ENCODE measurements at regions not wholly inside any gene's neighbourhood (a gene's known extent, or its start where the extent isn't known, plus 50 kb on each side); places are given as distances from the start of the nearest gene placed in this dataset.

DNA sequence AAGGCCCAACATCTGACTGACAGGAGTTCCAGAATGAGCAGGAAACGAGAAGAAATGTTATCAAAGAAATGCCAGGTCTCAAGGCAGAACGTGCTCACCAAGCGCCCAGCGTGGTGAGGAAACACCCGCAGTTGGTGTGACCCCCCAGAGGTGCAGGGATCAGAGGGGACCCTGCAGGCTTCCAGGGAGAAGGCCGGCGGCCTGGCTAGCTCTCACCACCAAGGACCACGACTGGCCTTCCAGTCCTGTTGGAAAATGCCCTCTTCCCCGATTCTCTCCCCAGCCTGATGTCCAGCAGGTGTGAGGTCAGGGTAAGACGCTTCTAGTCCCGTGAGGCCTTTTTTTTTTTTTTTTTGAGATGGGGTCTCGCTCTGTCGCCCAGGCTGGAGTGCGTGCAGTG, 189.1 kb downstream of the IGLL1 start:
- H3K27me3 ChIP-seq, result no peaks in the 10 kb centered on the region
- no peak for DNase-seq

GRCh38 chr22:23389271-23390071, 190.6 kb downstream of the IGLL1 start:
- Histone ChIP-seq H3K4me1 (peaks cover 5% of the 10 kb centered on the region), H3K9me3 (no peaks in the 10 kb centered on the region), H3K36me3 (replicated peaks in 1 of 2; ENCODE audit: insufficient read depth in 1 of 2, low read depth in 2 of 2) (no peaks in the 10 kb centered on the region), H3K27me3 (no peaks in the 10 kb centered on the region), H3K27ac (no peak overlapping the region), H3K4me3 (no peak overlapping the region)
- 72 to 80% methylated on average over 3 to 21 of the region's 21 CpGs for WGBS, 2 donors
- TF ChIP-seq POLR2A (IDR thresholded peaks at IDR 0.05) (no peak), CTCF (IDR thresholded peaks at IDR 0.05) (no peak)
- ATAC-seq (no peak), DNase-seq (no peak)
- intact Hi-C loops (cut with DNase I), result loop anchor here (5.0 kb wide), 1 partner anchor 77 kb away; no protein-coding TSS in a partner anchor

More for the DNA sequence above, 189.1 kb downstream of the IGLL1 start:
- H3K36me3 ChIP-seq (replicated peaks in 1 of 2; ENCODE audit: insufficient read depth in 1 of 2, low read depth in 2 of 2), result no peaks in the 10 kb centered on the region
- intact Hi-C loops (cut with DNase I), result no loop called here
- no peak for TF ChIP-seq CTCF (IDR thresholded peaks at IDR 0.05)
- TF ChIP-seq POLR2A (IDR thresholded peaks at IDR 0.05), result no peak
- WGBS, 2 donors, result 75 to 76% methylated on average over 10 to 14 of the region's 14 CpGs
- no peaks in the 10 kb centered on the region for H3K9me3 ChIP-seq
- H3K4me1 ChIP-seq, result peaks cover 3% of the 10 kb centered on the region
- no peak overlapping the region for H3K27ac ChIP-seq
- no peak overlapping the region for H3K4me3 ChIP-seq
- ATAC-seq, result no peak

DNA sequence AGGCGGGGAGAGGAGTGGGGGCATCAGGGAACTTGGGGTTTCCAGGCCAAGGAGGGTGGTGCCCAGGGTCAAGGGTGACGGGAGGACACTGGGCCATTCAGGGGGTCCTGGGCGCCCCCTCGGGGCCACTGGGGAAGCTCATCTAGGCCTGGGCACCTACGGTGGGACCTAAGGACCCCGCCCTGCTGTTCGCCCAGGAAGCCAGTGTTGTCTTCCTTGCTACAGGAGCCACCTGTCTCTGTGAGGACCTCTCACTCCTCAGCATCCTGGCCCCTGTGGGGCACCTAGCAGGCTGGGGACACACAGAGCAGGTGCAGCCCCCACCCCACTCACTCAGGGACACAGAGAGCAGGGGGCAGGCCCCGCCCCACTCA, 191.6 kb downstream of the IGLL1 start:
- Histone ChIP-seq H3K27me3 (no peaks in the 10 kb centered on the region), H3K4me3 (no peak overlapping the region), H3K27ac (no peak overlapping the region), H3K4me1 (peaks cover 5% of the 10 kb centered on the region), H3K36me3 (replicated peaks in 1 of 2; ENCODE audit: insufficient read depth in 1 of 2, low read depth in 2 of 2) (no peaks in the 10 kb centered on the region), H3K9me3 (no peaks in the 10 kb centered on the region)
- TF ChIP-seq CTCF (IDR thresholded peaks at IDR 0.05), result no peak
- no peak for TF ChIP-seq POLR2A (IDR thresholded peaks at IDR 0.05)
- DNase-seq (no peak), ATAC-seq (no peak)
- intact Hi-C loops (cut with DNase I), result loop anchor here (5.0 kb wide), 1 partner anchor 76 kb away; no protein-coding TSS in a partner anchor
- WGBS, 2 donors, result 58 to 74% methylated on average over 2 to 8 of the region's 8 CpGs

DNA sequence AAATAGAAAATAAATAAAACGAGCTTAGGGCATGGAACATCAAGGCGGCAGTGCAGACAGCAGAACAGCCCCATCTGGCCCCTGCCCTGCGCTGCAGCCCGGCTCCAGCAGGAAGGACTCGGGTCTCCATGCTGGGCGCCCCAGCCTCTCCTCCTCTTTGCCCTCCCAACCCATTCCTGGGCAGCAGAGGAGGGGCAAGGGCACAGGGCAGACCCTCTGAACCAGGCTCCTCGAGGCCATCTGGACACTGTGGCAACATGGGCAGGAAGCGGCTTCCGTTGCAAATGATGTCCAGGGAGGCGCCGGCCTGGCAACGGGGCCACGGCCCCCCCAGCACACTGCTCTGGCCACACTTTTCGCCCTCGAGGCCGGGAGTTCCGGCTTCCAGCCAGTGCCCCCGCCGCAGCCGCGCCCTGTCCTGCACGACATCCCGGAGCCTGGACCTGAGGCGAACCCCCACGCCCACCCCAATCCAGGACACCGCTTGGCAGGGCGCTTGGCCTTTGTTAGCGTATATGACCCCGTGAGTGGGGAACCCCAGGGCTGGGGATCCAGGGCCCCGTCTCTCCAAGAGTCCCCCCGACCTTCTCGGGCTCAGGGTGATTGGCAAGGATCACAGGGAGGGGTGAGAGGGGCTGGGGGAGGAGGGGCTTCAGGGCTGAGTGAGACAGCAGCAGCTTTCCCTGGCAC, 192.1 kb downstream of the IGLL1 start:
- intact Hi-C loops (cut with DNase I), result loop anchor here (5.0 kb wide), 1 partner anchor 76 kb away; no protein-coding TSS in a partner anchor
- Histone ChIP-seq H3K27ac (no peak overlapping the region), H3K4me3 (no peak overlapping the region), H3K27me3 (no peaks in the 10 kb centered on the region), H3K36me3 (replicated peaks in 1 of 2; ENCODE audit: insufficient read depth in 1 of 2, low read depth in 2 of 2) (no peaks in the 10 kb centered on the region), H3K9me3 (no peaks in the 10 kb centered on the region), H3K4me1 (peaks cover 5% of the 10 kb centered on the region)
- 76 to 80% methylated on average over 18 to 32 of the region's 32 CpGs for WGBS, 2 donors
- TF ChIP-seq POLR2A (IDR thresholded peaks at IDR 0.05), result no peak
- TF ChIP-seq CTCF (IDR thresholded peaks at IDR 0.05), result no peak
- ATAC-seq (no peak), DNase-seq (no peak)

Measured in body of pancreas (tissue), 4 donors.